ENCODE measurements at regions not wholly inside any gene's neighbourhood (a gene's known extent, or its start where the extent isn't known, plus 50 kb on each side); places are given as distances from the start of the nearest gene placed in this dataset.
"Not testable (repeated sequence)": the region's sequence is repeated elsewhere in the genome, so short reads cannot be mapped to it uniquely, and the experiment has no call there.

GRCh38 chr2:228592925-228593324, 411.4 kb upstream of the SPHKAP start:
- no peaks in the 10 kb centered on the region for H3K9me3 ChIP-seq (ENCODE audit: control insufficient read depth in 1 of 2, low read length in 2 of 2)
- no peaks in the 10 kb centered on the region for H3K36me3 ChIP-seq (ENCODE audit: insufficient read depth, low read length)
- ChIA-PET POLR2A (ENCODE audit: partially characterized antibody) (no interaction called here), CTCF (ENCODE audit: partially characterized antibody) (no interaction called here)
- Mint-ChIP-seq H3K27me3 (no peaks in the 10 kb centered on the region), H3K27ac (no peak overlapping the region), H3K9me3 (peaks cover 3 to 12% (median 7%) of the 10 kb centered on the region in 8 donors), H3K4me1 (no peaks in the 10 kb centered on the region), H3K4me3 (no peak overlapping the region), H3K36me3 (no peaks in the 10 kb centered on the region)
- no peaks in the 10 kb centered on the region for H3K4me1 ChIP-seq (ENCODE audit: insufficient read depth, low read length)
- no peaks in the 10 kb centered on the region for H3K27me3 ChIP-seq (ENCODE audit: insufficient read depth, low read length)
- intact Hi-C loops (cut with micrococcal nuclease): no loop called here
- DNase-seq: no peak
- no peak overlapping the region for H3K4me3 ChIP-seq (ENCODE audit: low read length in 2 of 2)
- no peak overlapping the region for H3K27ac ChIP-seq (ENCODE audit: low read depth, low read length)

GRCh38 chr2:228590681-228591080, 409.2 kb upstream of the SPHKAP start:
- Histone ChIP-seq H3K27me3 (ENCODE audit: insufficient read depth, low read length) (no peaks in the 10 kb centered on the region), H3K4me1 (ENCODE audit: insufficient read depth, low read length) (no peaks in the 10 kb centered on the region), H3K9me3 (ENCODE audit: control insufficient read depth in 1 of 2, low read length in 2 of 2) (no peaks in the 10 kb centered on the region), H3K27ac (ENCODE audit: low read depth, low read length) (no peak overlapping the region), H3K4me3 (ENCODE audit: low read length in 2 of 2) (no peak overlapping the region), H3K36me3 (ENCODE audit: insufficient read depth, low read length) (no peaks in the 10 kb centered on the region)
- Mint-ChIP-seq H3K36me3 (no peaks in the 10 kb centered on the region), H3K27me3 (no peaks in the 10 kb centered on the region), H3K4me3 (no peak overlapping the region), H3K4me1 (no peaks in the 10 kb centered on the region), H3K9me3 (peaks cover 0 to 7% (median 4%) of the 10 kb centered on the region in 8 donors), H3K27ac (no peak overlapping the region)
- ChIA-PET CTCF (ENCODE audit: partially characterized antibody) (no interaction called here), POLR2A (ENCODE audit: partially characterized antibody) (no interaction called here)
- intact Hi-C loops (cut with micrococcal nuclease): no loop called here
- DNase-seq: no peak

GRCh38 chr2:228589115-228589514, 407.6 kb upstream of the SPHKAP start:
- Histone ChIP-seq H3K27ac (ENCODE audit: low read depth, low read length) (no peak overlapping the region), H3K4me3 (ENCODE audit: low read length in 2 of 2) (no peak overlapping the region), H3K36me3 (ENCODE audit: insufficient read depth, low read length) (no peaks in the 10 kb centered on the region), H3K27me3 (ENCODE audit: insufficient read depth, low read length) (no peaks in the 10 kb centered on the region), H3K4me1 (ENCODE audit: insufficient read depth, low read length) (no peaks in the 10 kb centered on the region), H3K9me3 (ENCODE audit: control insufficient read depth in 1 of 2, low read length in 2 of 2) (no peaks in the 10 kb centered on the region)
- ChIA-PET CTCF (ENCODE audit: partially characterized antibody) (no interaction called here), POLR2A (ENCODE audit: partially characterized antibody) (no interaction called here)
- intact Hi-C loops (cut with micrococcal nuclease): no loop called here
- H3K4me1 Mint-ChIP-seq: no peaks in the 10 kb centered on the region
- DNase-seq: no peak
- peaks cover 0 to 9% (median 4%) of the 10 kb centered on the region in 8 donors for H3K9me3 Mint-ChIP-seq
- no peak overlapping the region for H3K27ac Mint-ChIP-seq
- H3K27me3 Mint-ChIP-seq: no peaks in the 10 kb centered on the region
- H3K36me3 Mint-ChIP-seq: no peaks in the 10 kb centered on the region
- no peak overlapping the region for H3K4me3 Mint-ChIP-seq

GRCh38 chr2:228581731-228582130, 400.2 kb upstream of the SPHKAP start:
- Histone ChIP-seq H3K4me1 (ENCODE audit: insufficient read depth, low read length) (no peaks in the 10 kb centered on the region), H3K36me3 (ENCODE audit: insufficient read depth, low read length) (no peaks in the 10 kb centered on the region), H3K27ac (ENCODE audit: low read depth, low read length) (no peak overlapping the region), H3K27me3 (ENCODE audit: insufficient read depth, low read length) (no peaks in the 10 kb centered on the region), H3K9me3 (ENCODE audit: control insufficient read depth in 1 of 2, low read length in 2 of 2) (no peaks in the 10 kb centered on the region), H3K4me3 (ENCODE audit: low read length in 2 of 2) (no peak overlapping the region)
- ChIA-PET POLR2A (ENCODE audit: partially characterized antibody) (no interaction called here), CTCF (ENCODE audit: partially characterized antibody) (no interaction called here)
- Mint-ChIP-seq H3K9me3 (peaks cover 0 to 17% (median 3%) of the 10 kb centered on the region in 8 donors), H3K27me3 (no peaks in the 10 kb centered on the region), H3K4me1 (no peaks in the 10 kb centered on the region), H3K27ac (no peak overlapping the region), H3K4me3 (no peak overlapping the region), H3K36me3 (no peaks in the 10 kb centered on the region)
- intact Hi-C loops (cut with micrococcal nuclease): no loop called here
- DNase-seq: no peak

- CTCF ChIA-PET (ENCODE audit: partially characterized antibody): no interaction called here
- Mint-ChIP-seq H3K27ac (no peak overlapping the region), H3K4me1 (no peaks in the 10 kb centered on the region)
Measured at GRCh38 chr2:228575897-228576296, 394.4 kb upstream of the SPHKAP start.

GRCh38 chr2:228568275-228568674, 386.8 kb upstream of the SPHKAP start:
- not testable (repeated sequence) for H3K4me1 Mint-ChIP-seq, H3K4me3 Mint-ChIP-seq

More at GRCh38 chr2:228575897-228576296, 394.4 kb upstream of the SPHKAP start:
- Histone ChIP-seq H3K36me3 (ENCODE audit: insufficient read depth, low read length) (no peaks in the 10 kb centered on the region), H3K27ac (ENCODE audit: low read depth, low read length) (no peak overlapping the region), H3K9me3 (ENCODE audit: control insufficient read depth in 1 of 2, low read length in 2 of 2) (no peaks in the 10 kb centered on the region), H3K27me3 (ENCODE audit: insufficient read depth, low read length) (no peaks in the 10 kb centered on the region), H3K4me3 (ENCODE audit: low read length in 2 of 2) (no peak overlapping the region), H3K4me1 (ENCODE audit: insufficient read depth, low read length) (no peaks in the 10 kb centered on the region)
- H3K9me3 Mint-ChIP-seq: peaks cover 0 to 18% (median 2%) of the 10 kb centered on the region in 8 donors
- no peak for DNase-seq
- no peaks in the 10 kb centered on the region for H3K27me3 Mint-ChIP-seq
- POLR2A ChIA-PET (ENCODE audit: partially characterized antibody): no interaction called here
- H3K36me3 Mint-ChIP-seq: no peaks in the 10 kb centered on the region
- intact Hi-C loops (cut with micrococcal nuclease): no loop called here
- no peak overlapping the region for H3K4me3 Mint-ChIP-seq

GRCh38 chr2:228561816-228562215, 380.3 kb upstream of the SPHKAP start:
- CTCF ChIA-PET (ENCODE audit: partially characterized antibody): no interaction called here

More at GRCh38 chr2:228568275-228568674, 386.8 kb upstream of the SPHKAP start:
- POLR2A ChIA-PET (ENCODE audit: partially characterized antibody); CTCF ChIA-PET (ENCODE audit: partially characterized antibody); H3K27ac Mint-ChIP-seq; DNase-seq; H3K27me3 ChIP-seq (ENCODE audit: insufficient read depth, low read length); H3K4me1 ChIP-seq (ENCODE audit: insufficient read depth, low read length); H3K36me3 ChIP-seq (ENCODE audit: insufficient read depth, low read length); H3K27me3 Mint-ChIP-seq; H3K9me3 Mint-ChIP-seq; H3K9me3 ChIP-seq (ENCODE audit: control insufficient read depth in 1 of 2, low read length in 2 of 2); H3K36me3 Mint-ChIP-seq; H3K27ac ChIP-seq (ENCODE audit: low read depth, low read length); H3K4me3 ChIP-seq (ENCODE audit: low read length in 2 of 2); intact Hi-C loops (cut with micrococcal nuclease): not testable (repeated sequence)

GRCh38 chr2:228559774-228560415, 378.4 kb upstream of the SPHKAP start:
- ChIA-PET CTCF (ENCODE audit: partially characterized antibody) (no interaction called here), POLR2A (ENCODE audit: partially characterized antibody) (no interaction called here)
- no peak overlapping the region for H3K27ac Mint-ChIP-seq
- peaks cover 0 to 1% of the 10 kb centered on the region in 2 donors for H3K27me3 Mint-ChIP-seq
- Histone ChIP-seq H3K36me3 (ENCODE audit: insufficient read depth, low read length) (no peaks in the 10 kb centered on the region), H3K4me1 (ENCODE audit: insufficient read depth, low read length) (no peaks in the 10 kb centered on the region), H3K27ac (ENCODE audit: low read depth, low read length) (no peak overlapping the region), H3K9me3 (ENCODE audit: control insufficient read depth in 1 of 2, low read length in 2 of 2) (no peaks in the 10 kb centered on the region), H3K4me3 (ENCODE audit: low read length in 2 of 2) (no peak overlapping the region), H3K27me3 (ENCODE audit: insufficient read depth, low read length) (no peaks in the 10 kb centered on the region)
- H3K36me3 Mint-ChIP-seq: no peaks in the 10 kb centered on the region
- DNase-seq: no peak
- H3K4me3 Mint-ChIP-seq: no peak overlapping the region
- H3K4me1 Mint-ChIP-seq: no peaks in the 10 kb centered on the region
- intact Hi-C loops (cut with micrococcal nuclease): no loop called here
- H3K9me3 Mint-ChIP-seq: peaks cover 0 to 16% (median 3%) of the 10 kb centered on the region in 8 donors

More at GRCh38 chr2:228561816-228562215, 380.3 kb upstream of the SPHKAP start:
- Mint-ChIP-seq H3K27me3 (peaks cover 0 to 1% of the 10 kb centered on the region in 2 donors), H3K36me3 (no peaks in the 10 kb centered on the region), H3K27ac (no peak overlapping the region), H3K4me3 (no peak overlapping the region), H3K9me3 (peaks cover 0 to 12% (median 2%) of the 10 kb centered on the region in 8 donors), H3K4me1 (no peaks in the 10 kb centered on the region)
- no peak for DNase-seq
- no peaks in the 10 kb centered on the region for H3K4me1 ChIP-seq (ENCODE audit: insufficient read depth, low read length)
- H3K36me3 ChIP-seq (ENCODE audit: insufficient read depth, low read length): no peaks in the 10 kb centered on the region
- H3K27me3 ChIP-seq (ENCODE audit: insufficient read depth, low read length): no peaks in the 10 kb centered on the region
- H3K9me3 ChIP-seq (ENCODE audit: control insufficient read depth in 1 of 2, low read length in 2 of 2): no peaks in the 10 kb centered on the region
- no peak overlapping the region for H3K4me3 ChIP-seq (ENCODE audit: low read length in 2 of 2)
- POLR2A ChIA-PET (ENCODE audit: partially characterized antibody): no interaction called here
- no peak overlapping the region for H3K27ac ChIP-seq (ENCODE audit: low read depth, low read length)
- intact Hi-C loops (cut with micrococcal nuclease): no loop called here
